K562 (cell line): ENCODE measurements at regions not wholly inside any gene's neighbourhood (a gene's known extent, or its start where the extent isn't known, plus 50 kb on each side); places are given as distances from the start of the nearest gene placed in this dataset.

Source experiments
- ATF3 ChIP-seq, 2 experiments: fragments of 450-650 bp in 1 of 2; sonication (generic) in 1 of 2; formaldehyde crosslinking in 1 of 2; IDR thresholded peaks in 1 of 2; conservative IDR thresholded peaks in 1 of 2; 2 replicates each; pipeline versions ENCODE4 v1.6.1 to v1.8.1; 2016 to 2023; ENCODE audit warnings: mild to moderate bottlenecking in 2 of 2, moderate library complexity in 2 of 2, inconsistent platforms in 1 of 2, missing genetic modification reagents in 1 of 2
- ESRRB ChIP-seq: fragments of 250-450 bp; sonication (Bioruptor Pico); IDR thresholded peaks from 2 replicates; pipeline ENCODE4 v1.5.0; 2020; ENCODE audit warnings: mild to moderate bottlenecking, moderate library complexity, borderline replicate concordance
- MGA ChIP-seq: fragments of 450-650 bp; IDR thresholded peaks from 2 replicates; pipeline ENCODE4 v1.6.1; 2016; ENCODE audit warnings: mild to moderate bottlenecking, moderate library complexity
- TAF9B ChIP-seq: fragments of 450-650 bp; IDR thresholded peaks from 2 replicates; pipeline ENCODE4 v1.6.1; 2018; ENCODE audit warnings: mild to moderate bottlenecking; ENCODE audit not compliant: partially characterized antibody
- ZNF12 ChIP-seq: sonication (generic); formaldehyde crosslinking; IDR thresholded peaks from 2 replicates; pipeline ENCODE4 v1.4.0; 2020; ENCODE audit warnings: mild to moderate bottlenecking, missing genetic modification reagents
- TF ChIP-seq, protein P1 (sequence below), 2 experiments: fragments of 450-650 bp in 1 of 2; IDR thresholded peaks; 2 replicates each; pipeline ENCODE4 v1.6.1; 2011 to 2017; ENCODE audit warnings: low read depth in 2 of 2, antibody characterized with exemption in 1 of 2, borderline replicate concordance in 1 of 2, low read length in 1 of 2, mild to moderate bottlenecking in 1 of 2, mixed read lengths in 1 of 2; ENCODE audit not compliant: control insufficient read depth in 1 of 2

GRCh38 chr13:34637636-34638035, 304.4 kb upstream of the NBEA start (continued):
- TF ChIP-seq, protein P1, sequence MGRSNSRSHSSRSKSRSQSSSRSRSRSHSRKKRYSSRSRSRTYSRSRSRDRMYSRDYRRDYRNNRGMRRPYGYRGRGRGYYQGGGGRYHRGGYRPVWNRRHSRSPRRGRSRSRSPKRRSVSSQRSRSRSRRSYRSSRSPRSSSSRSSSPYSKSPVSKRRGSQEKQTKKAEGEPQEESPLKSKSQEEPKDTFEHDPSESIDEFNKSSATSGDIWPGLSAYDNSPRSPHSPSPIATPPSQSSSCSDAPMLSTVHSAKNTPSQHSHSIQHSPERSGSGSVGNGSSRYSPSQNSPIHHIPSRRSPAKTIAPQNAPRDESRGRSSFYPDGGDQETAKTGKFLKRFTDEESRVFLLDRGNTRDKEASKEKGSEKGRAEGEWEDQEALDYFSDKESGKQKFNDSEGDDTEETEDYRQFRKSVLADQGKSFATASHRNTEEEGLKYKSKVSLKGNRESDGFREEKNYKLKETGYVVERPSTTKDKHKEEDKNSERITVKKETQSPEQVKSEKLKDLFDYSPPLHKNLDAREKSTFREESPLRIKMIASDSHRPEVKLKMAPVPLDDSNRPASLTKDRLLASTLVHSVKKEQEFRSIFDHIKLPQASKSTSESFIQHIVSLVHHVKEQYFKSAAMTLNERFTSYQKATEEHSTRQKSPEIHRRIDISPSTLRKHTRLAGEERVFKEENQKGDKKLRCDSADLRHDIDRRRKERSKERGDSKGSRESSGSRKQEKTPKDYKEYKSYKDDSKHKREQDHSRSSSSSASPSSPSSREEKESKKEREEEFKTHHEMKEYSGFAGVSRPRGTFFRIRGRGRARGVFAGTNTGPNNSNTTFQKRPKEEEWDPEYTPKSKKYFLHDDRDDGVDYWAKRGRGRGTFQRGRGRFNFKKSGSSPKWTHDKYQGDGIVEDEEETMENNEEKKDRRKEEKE (IDR thresholded peaks at IDR 0.05; ENCODE audit: borderline replicate concordance in 1 of 2, control insufficient read depth in 1 of 2, low read depth in 2 of 2, low read length in 1 of 2) = no peak
- TF ChIP-seq ATF3 (IDR thresholded peaks at IDR 0.05) (no peak), ATF3 (CRISPR knock-in tag; conservative IDR thresholded peaks at IDR 0.05) (no peak), MGA (no peak), TAF9B (no peak), ZNF12 (no peak), ESRRB (CRISPR knock-in tag) (no peak)
